Astrocyte (in vitro differentiated cells and primary cell): ENCODE measurements at regions not wholly inside any gene's neighbourhood (a gene's known extent, or its start where the extent isn't known, plus 50 kb on each side); places are given as distances from the start of the nearest gene placed in this dataset.

Source experiments
- CTCF ChIP-seq: IDR thresholded peaks from 2 replicates; pipeline ENCODE4 v1.5.1; 2011; ENCODE audit warnings: low read depth, mild to moderate bottlenecking, inconsistent platforms, low read length, moderate library complexity; ENCODE audit not compliant: insufficient read depth
- EZH2 ChIP-seq: IDR thresholded peaks from 2 replicates; pipeline ENCODE4 v1.6.1; 2012; ENCODE audit warnings: mild to moderate bottlenecking, low read length, inconsistent platforms; ENCODE audit not compliant: insufficient read depth

GRCh38 chr9:115815786-115816185 is 337.8 kb upstream of the PAPPA start:
- no peak for TF ChIP-seq CTCF
- TF ChIP-seq EZH2: no peak
